ENCODE measurements at regions not wholly inside any gene's neighbourhood (a gene's known extent, or its start where the extent isn't known, plus 50 kb on each side); places are given as distances from the start of the nearest gene placed in this dataset.

GRCh38 chr16:61050547-61050946 is 985.7 kb downstream of the CDH8 start:
- TF ChIP-seq CTCF (conservative IDR thresholded peaks at IDR 0.05) (no peak), ZFX (IDR thresholded peaks at IDR 0.05) (no peak)
